Astrocyte of the cerebellum (primary cell): ENCODE measurements at regions not wholly inside any gene's neighbourhood (a gene's known extent, or its start where the extent isn't known, plus 50 kb on each side); places are given as distances from the start of the nearest gene placed in this dataset.

Experiments used
- DNase-seq: peaks from one replicate; pipeline ENCODE4 v3.0.0-alpha.2; 2011; ENCODE audit warnings: low read depth
- H3K4me3 ChIP-seq: 2 replicates; pipeline ENCODE4 v1.5.1; 2011; ENCODE audit warnings: mild to moderate bottlenecking, low read depth, low read length, moderate library complexity
- in situ Hi-C: cut with HindIII; loops from 2 replicates; pipeline ENCODE4 v1.10.0; 2017; ENCODE audit warnings: low sequenced_read_pairs
- TF ChIP-seq, protein P1 (sequence below): IDR thresholded peaks from 2 replicates; pipeline ENCODE4 v1.5.1; 2012; ENCODE audit warnings: low read length, low read depth, moderate library complexity, mild to moderate bottlenecking; ENCODE audit errors: missing control alignments

DNA sequence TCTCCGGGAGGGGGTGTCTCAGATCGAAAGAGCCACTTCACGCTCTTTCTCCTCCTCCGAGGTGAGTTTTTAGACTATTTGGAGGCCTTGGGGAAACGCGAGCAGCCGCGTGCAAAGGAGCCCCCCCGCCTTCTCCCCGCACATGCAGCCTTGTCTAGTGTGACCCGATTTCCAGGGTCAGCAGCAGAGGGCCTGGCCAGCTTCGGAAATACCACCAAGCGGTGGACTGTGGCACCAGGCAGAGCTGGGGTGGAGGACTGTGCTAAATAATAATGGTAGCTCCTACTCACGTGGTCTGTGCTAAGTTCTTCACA, 79.3 kb upstream of the BCOR start:
- in situ Hi-C loops: no loop called here
- no peak for DNase-seq
- H3K4me3 ChIP-seq: peak overlapping the region; percentile 40
- TF ChIP-seq, protein P1, sequence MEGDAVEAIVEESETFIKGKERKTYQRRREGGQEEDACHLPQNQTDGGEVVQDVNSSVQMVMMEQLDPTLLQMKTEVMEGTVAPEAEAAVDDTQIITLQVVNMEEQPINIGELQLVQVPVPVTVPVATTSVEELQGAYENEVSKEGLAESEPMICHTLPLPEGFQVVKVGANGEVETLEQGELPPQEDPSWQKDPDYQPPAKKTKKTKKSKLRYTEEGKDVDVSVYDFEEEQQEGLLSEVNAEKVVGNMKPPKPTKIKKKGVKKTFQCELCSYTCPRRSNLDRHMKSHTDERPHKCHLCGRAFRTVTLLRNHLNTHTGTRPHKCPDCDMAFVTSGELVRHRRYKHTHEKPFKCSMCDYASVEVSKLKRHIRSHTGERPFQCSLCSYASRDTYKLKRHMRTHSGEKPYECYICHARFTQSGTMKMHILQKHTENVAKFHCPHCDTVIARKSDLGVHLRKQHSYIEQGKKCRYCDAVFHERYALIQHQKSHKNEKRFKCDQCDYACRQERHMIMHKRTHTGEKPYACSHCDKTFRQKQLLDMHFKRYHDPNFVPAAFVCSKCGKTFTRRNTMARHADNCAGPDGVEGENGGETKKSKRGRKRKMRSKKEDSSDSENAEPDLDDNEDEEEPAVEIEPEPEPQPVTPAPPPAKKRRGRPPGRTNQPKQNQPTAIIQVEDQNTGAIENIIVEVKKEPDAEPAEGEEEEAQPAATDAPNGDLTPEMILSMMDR: no peak

DNA sequence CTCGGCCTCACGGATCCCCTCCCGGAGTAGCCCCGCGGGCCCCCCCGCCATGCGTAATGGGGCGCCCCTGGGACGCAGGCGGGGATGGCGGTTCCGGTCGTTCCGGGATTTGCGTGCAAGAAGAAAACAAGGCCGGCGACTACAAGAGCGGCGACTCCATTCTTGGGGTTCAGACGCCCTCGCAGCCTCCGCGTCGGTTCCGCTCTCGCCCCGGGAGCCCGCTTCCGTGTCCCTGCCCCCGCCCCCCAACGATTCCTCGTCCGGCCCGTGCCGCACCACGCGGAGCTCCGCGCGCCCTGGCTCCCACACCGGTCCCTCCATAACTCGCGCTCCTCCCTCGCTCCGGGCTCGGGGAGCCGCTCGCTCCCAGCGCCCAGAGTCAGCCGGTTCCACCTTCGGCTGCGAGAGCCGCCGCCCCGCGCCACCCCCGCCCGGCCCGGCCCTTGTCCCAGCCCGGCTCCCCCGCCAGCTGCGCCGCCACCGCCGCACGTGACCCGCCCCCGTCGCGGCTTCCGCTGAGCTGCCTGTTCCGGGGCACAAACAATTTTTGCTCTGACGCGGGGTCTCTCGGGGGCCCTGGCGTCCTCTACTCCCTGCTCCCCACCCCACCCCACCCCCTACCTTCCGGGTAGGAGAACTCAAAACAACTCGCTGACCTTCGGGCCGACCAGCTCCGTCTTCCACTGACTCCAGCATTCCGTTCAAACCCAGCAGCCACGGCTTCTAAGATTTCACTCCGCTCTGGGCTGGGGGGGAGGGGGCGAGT, 78.8 kb upstream of the BCOR start:
- in situ Hi-C loops: no loop called here
- no peak for DNase-seq
- H3K4me3 ChIP-seq: peak overlapping the region; percentile 40
- TF ChIP-seq, protein P1: no peak

DNA sequence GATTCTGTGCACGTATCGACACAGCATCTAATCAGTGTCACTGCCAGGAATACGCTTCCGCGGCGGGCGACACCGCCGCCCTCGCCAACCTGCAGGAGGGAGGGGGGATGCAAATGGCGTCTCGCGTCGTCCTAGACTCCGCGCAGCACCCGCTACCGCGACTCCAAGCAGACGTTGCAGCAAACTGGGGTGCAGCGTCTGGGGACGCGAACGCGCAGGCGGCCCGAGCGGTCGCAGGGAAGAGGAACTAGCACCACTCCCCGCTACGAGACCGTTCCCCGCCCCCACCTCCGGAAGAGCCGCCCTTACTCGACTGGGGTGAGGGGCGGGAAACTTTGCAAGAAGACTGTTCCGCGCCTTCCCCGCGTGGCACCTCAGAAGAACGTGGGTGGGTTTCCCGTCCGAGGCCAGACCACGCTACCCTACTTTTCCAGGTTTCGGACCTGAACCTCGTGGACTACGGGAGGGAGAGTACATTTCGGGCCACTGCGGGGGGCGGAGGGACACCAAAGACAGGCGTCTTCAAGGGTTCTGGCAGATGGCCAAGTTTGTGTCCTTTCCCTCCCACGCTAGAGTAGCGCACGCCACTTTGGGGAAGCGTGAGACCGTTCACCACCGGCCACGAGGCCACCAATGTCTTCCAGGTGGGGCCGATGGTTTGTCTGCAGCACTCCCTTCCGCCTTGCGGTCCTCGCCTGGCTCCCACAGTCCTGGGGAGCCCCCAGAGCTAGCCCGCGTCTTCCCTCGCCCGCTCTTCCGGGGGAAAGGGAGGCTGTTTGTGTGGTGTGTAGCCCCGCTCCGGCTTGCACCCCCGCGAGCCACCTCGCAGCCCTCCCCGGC, 78.0 kb upstream of the BCOR start:
- in situ Hi-C loops: no loop called here
- no peak for DNase-seq
- TF ChIP-seq, protein P1: no peak
- peak overlapping the region; percentile 40 for H3K4me3 ChIP-seq

DNA sequence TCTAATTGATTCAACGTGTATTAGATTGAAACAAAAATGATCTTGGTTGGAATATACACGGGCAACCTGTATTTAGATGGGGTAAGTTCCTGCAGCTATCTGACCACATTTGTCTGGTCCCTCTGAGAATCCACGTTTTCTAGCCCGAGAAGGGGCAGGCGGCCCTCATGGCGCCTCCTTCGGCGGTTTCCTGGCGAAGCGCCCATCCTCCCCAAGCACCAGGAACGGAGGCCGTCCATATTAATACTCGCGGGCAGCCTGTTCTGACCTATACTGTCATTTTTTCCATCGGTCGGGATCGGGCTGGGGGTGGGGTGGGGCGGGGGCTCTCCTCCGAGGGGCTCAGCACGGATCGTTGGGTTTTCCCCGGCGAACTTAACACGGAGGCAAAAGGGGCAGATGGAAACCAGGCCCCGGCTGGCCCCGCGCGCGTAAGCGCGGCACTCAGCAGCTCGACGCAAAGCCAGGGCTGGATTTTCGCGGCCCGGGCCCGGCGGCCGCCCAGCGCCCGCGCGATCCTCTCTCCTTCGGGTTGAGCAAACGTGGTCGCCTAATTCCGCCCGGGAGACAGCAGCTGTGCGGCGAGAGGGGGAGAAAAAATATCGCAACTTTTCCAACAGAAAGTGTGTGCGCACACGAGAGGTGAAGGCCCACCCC, 77.2 kb upstream of the BCOR start:
- DNase-seq: no peak
- peak overlapping the region; percentile 40 for H3K4me3 ChIP-seq
- TF ChIP-seq, protein P1: no peak
- in situ Hi-C loops: no loop called here

DNA sequence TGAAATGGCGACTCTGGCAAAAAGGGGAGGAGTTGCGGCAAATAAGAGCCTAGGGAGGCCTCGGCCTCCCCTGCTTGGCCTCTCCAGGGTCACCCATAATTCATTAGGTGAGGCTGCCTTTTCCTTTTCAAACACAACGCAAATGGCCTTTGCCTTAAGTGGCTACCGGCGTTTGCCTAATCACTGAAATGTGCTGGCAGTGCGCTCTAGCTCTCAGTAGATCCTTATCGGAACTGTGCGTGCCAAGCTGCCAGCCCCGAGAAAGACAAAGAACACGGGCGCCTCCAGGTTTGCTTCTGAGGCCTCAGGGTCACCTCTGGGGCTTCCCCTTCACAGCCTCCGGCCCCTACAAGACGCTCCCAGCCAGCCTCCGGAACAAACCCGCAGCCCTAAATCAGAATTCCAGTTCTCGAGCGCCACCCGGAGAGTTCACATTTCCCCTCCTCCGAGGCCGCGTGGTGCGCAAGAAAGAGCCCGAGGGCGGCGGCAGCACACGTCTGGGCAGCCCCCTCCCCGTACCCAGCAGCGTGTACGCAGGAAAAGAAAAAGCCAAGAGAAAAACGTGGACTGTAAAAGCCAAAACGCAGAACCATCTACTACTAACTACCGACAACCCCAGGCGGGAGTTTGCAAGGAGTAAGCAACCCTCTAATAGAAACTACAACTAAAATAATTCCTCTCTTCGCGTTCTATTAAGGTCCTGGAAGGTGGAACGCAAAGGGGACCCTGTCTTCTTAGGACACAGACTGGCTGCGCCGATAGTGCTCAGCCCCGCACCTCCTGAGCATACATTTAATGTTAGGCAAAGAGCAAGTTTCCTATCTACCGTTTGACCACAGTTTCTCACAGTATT, 76.5 kb upstream of the BCOR start:
- DNase-seq: no peak
- in situ Hi-C loops: no loop called here
- no peak overlapping the region for H3K4me3 ChIP-seq
- TF ChIP-seq, protein P1: no peak
